22Rv1 (cell line): ENCODE measurements at regions not wholly inside any gene's neighbourhood (a gene's known extent, or its start where the extent isn't known, plus 50 kb on each side); places are given as distances from the start of the nearest gene placed in this dataset.

Source experiments
- H3K27ac ChIP-seq: fragments of 450-650 bp; 2 replicates; pipeline ENCODE4 v1.5.1; 2017
- ZFX ChIP-seq: fragments of 450-650 bp; IDR thresholded peaks from 2 replicates; pipeline ENCODE4 v1.6.1; 2017; ENCODE audit warnings: antibody characterized with exemption, borderline replicate concordance
- TF ChIP-seq, protein P1 (sequence below): fragments of 450-650 bp; IDR thresholded peaks from 2 replicates; pipeline ENCODE4 v1.5.1; 2017; ENCODE audit warnings: mild to moderate bottlenecking

DNA sequence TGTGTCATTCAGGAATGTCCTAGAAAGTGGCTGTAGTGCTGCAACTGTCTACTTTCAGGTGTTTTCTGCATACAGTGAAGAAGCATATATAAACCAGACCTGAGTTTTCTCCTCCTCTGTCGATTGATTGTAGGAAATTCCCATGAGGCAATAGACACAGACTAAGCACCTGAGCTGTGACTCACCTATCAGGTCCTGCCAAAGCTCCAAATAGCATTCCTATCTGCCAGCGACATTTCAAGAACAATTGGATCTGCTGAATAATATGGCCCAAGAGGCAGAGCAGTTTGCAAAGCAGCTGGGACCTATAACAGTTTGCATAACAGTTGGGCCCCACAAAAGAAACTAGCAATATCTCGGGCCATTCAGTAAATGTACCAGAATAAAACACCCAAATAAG, 360.4 kb downstream of the HAO1 start:
- no peak overlapping the region for H3K27ac ChIP-seq
- TF ChIP-seq ZFX: no peak
- TF ChIP-seq, protein P1, sequence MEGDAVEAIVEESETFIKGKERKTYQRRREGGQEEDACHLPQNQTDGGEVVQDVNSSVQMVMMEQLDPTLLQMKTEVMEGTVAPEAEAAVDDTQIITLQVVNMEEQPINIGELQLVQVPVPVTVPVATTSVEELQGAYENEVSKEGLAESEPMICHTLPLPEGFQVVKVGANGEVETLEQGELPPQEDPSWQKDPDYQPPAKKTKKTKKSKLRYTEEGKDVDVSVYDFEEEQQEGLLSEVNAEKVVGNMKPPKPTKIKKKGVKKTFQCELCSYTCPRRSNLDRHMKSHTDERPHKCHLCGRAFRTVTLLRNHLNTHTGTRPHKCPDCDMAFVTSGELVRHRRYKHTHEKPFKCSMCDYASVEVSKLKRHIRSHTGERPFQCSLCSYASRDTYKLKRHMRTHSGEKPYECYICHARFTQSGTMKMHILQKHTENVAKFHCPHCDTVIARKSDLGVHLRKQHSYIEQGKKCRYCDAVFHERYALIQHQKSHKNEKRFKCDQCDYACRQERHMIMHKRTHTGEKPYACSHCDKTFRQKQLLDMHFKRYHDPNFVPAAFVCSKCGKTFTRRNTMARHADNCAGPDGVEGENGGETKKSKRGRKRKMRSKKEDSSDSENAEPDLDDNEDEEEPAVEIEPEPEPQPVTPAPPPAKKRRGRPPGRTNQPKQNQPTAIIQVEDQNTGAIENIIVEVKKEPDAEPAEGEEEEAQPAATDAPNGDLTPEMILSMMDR: no peak

DNA sequence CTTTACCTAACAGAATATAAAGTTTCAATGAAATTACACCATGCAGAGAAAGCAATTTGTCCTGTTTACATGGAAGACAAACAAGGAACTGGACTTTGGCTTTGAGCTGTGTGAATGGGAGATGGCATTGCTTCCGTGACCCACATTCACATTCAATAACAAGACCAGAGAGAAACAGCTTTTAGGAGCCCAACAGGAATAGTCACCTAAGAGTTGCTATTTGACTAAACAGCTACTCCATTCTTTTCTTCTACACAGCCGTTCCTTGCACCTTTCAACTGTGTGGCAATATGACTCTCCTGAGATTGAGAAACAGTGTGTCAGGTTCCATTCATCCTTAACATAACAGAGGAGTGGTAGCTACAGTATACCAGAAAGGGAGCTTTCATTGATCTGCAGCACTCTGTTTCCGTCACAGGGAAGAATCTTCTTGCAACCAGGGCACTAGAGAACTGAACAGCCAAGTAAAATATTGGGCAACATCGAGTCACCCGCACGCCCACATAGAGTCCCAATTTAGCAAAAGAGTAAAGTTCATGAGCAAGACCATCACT, 355.1 kb downstream of the HAO1 start:
- H3K27ac ChIP-seq: no peak overlapping the region
- TF ChIP-seq ZFX: no peak
- TF ChIP-seq, protein P1: no peak

DNA sequence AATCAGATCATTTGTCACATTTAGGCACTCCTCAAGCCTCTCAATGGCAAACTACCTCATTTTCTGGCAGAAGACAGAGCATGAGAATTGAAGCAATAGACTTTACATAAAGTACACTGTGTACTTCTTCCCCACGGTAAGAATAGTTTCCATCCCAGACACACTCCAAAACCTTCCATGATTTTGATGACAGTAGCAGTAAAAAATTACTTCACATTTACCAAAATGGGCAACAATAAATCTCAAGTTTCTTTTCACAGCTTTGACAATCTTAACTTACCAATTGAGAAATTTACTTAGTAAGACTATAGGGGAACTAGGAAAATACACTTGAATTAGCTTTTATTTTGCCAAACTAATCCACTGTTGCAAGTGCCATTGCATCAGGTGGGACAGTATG, 353.8 kb downstream of the HAO1 start:
- TF ChIP-seq, protein P1: no peak
- no peak for TF ChIP-seq ZFX

DNA sequence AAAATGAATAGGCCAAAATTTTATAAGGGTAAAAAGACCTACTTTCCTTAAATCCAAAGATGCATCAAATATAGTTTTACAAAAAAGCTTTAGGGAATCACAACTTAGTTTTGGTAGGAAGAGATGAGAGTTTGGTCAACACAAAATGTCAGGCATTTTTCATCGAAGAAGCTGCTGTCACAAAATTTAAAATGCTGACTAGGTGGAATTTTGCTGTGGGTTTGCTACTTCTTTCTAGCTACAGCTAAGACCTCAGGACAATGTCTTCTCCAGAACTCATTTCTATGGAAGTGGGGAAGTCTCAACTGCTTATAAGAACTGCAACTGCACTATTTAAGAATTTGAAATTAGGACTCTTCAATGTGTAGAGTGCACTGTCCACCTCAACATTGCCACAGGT, 351.1 kb downstream of the HAO1 start:
- H3K27ac ChIP-seq: no peak overlapping the region
- TF ChIP-seq, protein P1: no peak

More for the DNA sequence above, 353.8 kb downstream of the HAO1 start:
- H3K27ac ChIP-seq: no peak overlapping the region

DNA sequence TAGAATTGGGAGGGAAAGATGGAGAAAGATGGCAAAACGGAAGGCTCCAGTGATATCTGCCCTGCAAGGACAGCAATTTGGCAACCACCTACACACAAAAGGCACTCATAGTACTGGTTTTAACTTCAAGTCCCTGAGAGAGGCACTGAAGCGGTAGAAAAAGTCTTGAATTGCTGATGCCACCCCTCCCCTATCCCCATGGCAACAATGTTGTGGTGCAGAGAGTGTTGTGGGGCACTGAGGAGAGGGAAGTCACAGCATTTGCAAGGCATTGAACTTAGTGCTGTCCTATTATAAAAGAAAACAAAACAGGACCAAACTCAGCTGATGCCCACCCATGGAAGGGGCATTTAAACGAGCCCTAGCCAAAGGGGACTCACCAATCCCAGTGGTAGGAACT, 343.7 kb downstream of the HAO1 start:
- H3K27ac ChIP-seq: no peak overlapping the region
- TF ChIP-seq, protein P1: no peak
- TF ChIP-seq ZFX: no peak

DNA sequence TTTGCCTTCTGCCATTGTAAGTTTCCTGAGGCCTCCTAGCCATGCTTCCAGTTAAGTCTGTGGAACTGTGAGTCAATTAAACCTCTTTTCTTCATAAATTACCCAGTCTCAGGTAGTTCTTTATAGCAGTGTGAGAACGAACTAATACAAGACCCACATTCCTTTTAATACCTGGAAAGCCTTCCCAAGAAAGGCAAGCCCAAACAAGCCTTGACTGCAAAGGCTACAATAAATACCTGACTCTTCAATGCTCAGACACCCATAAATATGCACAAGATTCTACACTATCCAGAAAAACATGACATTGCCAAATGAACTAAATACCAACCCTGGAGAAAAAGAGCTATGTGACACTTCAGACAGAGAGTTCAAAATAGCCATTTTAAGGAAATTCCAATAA, 338.8 kb downstream of the HAO1 start:
- TF ChIP-seq ZFX: no peak
- TF ChIP-seq, protein P1: no peak
- H3K27ac ChIP-seq: no peak overlapping the region

DNA sequence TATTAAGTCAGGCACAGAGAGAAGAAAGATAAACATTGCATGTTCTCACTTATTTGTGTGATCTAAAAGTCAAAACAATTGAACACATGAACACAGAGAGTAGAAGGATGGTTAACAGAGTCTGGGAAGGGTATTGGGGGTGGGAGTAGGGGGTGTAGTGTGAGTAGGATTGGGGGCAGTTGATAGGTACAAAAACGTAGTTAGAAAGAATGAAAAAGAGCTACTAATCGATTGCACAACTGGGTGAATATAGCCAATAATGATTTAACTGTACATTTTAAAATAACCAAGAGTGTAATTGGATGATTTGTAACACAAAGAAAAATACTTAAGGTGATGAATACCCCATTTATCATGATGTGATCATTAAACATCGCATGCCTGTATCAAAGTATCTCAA, 333.3 kb downstream of the HAO1 start:
- no peak overlapping the region for H3K27ac ChIP-seq
- TF ChIP-seq, protein P1: no peak
- no peak for TF ChIP-seq ZFX
